ENCODE measurements at regions not wholly inside any gene's neighbourhood (a gene's known extent, or its start where the extent isn't known, plus 50 kb on each side); places are given as distances from the start of the nearest gene placed in this dataset.

DNA sequence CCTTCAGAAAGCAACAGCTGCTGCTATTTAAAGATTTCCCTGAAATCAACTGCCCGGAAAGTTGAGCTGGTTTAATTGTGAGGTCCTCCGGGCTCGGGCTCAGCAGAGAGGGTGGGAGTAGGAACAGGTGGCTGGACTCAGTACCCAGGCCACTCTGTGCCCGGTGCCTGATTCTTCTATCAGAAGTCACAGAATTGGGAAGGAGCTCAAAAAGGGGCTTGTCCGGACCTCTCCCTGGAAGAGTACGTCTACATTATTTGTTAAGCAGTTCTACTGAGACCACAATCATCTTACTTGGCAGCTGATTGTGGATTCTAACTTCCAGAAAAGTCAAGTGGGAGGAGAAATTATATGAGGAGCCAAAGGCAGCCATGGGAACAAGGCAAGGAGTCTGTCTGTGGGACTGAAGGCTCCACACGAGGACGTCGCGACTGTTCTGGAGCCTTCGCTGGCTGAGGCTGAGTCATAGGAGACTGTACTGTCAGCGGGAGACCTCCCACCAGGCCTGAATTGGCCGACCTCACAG is 91.7 kb upstream of the ANKRD10 start:
- H3K4me3 ChIP-seq (ENCODE audit: insufficient read depth, low read length): peak overlapping the region; percentile 57
- peak overlapping the region; percentile 78 for H3K27ac ChIP-seq (ENCODE audit: low read depth, low read length)
- H3K4me1 ChIP-seq (ENCODE audit: insufficient read depth, low read length): peaks cover 22% of the 10 kb centered on the region
- no peaks in the 10 kb centered on the region for H3K79me2 ChIP-seq (ENCODE audit: insufficient read depth, low read length)
- no peaks in the 10 kb centered on the region for H4K20me1 ChIP-seq (ENCODE audit: insufficient read depth, low read length)
- TF ChIP-seq, protein P1, sequence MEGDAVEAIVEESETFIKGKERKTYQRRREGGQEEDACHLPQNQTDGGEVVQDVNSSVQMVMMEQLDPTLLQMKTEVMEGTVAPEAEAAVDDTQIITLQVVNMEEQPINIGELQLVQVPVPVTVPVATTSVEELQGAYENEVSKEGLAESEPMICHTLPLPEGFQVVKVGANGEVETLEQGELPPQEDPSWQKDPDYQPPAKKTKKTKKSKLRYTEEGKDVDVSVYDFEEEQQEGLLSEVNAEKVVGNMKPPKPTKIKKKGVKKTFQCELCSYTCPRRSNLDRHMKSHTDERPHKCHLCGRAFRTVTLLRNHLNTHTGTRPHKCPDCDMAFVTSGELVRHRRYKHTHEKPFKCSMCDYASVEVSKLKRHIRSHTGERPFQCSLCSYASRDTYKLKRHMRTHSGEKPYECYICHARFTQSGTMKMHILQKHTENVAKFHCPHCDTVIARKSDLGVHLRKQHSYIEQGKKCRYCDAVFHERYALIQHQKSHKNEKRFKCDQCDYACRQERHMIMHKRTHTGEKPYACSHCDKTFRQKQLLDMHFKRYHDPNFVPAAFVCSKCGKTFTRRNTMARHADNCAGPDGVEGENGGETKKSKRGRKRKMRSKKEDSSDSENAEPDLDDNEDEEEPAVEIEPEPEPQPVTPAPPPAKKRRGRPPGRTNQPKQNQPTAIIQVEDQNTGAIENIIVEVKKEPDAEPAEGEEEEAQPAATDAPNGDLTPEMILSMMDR (IDR thresholded peaks at IDR 0.05; ENCODE audit: extremely low read depth, low read depth, low read length): no peak
- peak overlapping the region; percentile 74 for H3K4me2 ChIP-seq (ENCODE audit: insufficient read depth, low read length)
- H3K27me3 ChIP-seq (ENCODE audit: insufficient read depth, low read length): no peaks in the 10 kb centered on the region
- H2AFZ ChIP-seq (ENCODE audit: low read length): peak overlapping the region; percentile 81
- H3K36me3 ChIP-seq (ENCODE audit: insufficient read depth, low read length): no peaks in the 10 kb centered on the region
- no peaks in the 10 kb centered on the region for H3K9me3 ChIP-seq (ENCODE audit: low read depth, low read length)
- peak; percentile 93 for DNase-seq (ENCODE audit: insufficient read length, low spot score, missing footprints)

DNA sequence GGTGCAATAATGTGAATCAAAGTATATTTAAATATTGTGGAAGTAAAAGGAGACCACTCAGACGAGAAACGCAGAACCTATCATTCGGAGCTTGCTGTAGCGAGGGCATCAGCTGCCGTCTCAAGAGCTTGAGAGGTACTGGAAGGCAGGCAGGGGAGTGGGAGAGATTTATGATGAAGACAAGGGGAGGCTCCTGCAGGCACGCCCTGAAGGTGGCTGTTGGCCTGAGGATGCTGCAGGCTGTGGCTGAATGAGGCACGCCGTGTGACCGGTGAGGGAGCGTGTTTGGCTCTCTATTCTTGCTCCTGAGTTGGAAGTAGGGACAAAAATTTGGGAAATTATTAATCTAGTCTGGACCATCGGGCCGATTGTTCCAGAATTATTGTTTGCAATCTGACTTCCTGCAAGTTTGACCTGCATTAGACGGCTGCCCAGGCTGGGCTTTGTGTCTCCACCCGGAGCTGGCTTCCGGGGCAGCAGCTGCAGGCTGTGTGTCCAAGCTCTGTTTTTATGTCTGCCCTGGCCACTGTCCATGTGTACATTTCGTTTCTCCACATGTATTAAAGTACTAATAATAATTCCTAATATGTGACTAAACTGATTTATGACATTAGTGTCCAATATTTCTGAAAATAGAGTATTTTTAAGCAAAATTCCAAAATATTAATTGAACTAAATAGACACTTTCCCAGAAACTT is 91.1 kb upstream of the ANKRD10 start:
- TF ChIP-seq, protein P1 (IDR thresholded peaks at IDR 0.05; ENCODE audit: extremely low read depth, low read depth, low read length): no peak
- Histone ChIP-seq H3K27me3 (ENCODE audit: insufficient read depth, low read length) (no peaks in the 10 kb centered on the region), H3K79me2 (ENCODE audit: insufficient read depth, low read length) (no peaks in the 10 kb centered on the region), H3K4me2 (ENCODE audit: insufficient read depth, low read length) (peak overlapping the region; percentile 74), H4K20me1 (ENCODE audit: insufficient read depth, low read length) (no peaks in the 10 kb centered on the region), H3K4me1 (ENCODE audit: insufficient read depth, low read length) (peaks cover 22% of the 10 kb centered on the region), H2AFZ (ENCODE audit: low read length) (peak overlapping the region; percentile 81), H3K9me3 (ENCODE audit: low read depth, low read length) (no peaks in the 10 kb centered on the region), H3K36me3 (ENCODE audit: insufficient read depth, low read length) (no peaks in the 10 kb centered on the region), H3K4me3 (ENCODE audit: insufficient read depth, low read length) (peak overlapping the region; percentile 57), H3K27ac (ENCODE audit: low read depth, low read length) (peak overlapping the region; percentile 78)
- DNase-seq (ENCODE audit: insufficient read length, low spot score, missing footprints): no peak

DNA sequence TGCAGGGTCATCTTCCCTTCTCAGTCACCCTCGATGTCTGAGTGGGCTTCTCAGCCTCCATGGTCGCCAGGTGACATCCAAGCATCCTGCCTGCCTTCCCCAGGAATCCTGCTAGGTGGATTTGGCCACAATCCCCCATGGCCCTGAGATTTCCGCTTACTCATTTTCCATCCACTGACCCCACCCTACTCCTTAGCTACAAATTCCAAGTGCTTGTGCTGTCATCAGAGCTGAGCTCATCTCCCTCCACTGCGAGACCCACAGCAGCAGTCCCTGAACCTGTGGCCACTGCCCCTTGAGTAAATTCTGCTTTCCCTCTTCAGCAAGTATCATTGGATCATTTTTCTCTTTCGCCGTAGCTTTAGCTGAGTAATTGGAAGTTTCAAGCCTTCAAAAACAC is 90.5 kb upstream of the ANKRD10 start:
- Histone ChIP-seq H3K27ac (ENCODE audit: low read depth, low read length) (no peak overlapping the region), H2AFZ (ENCODE audit: low read length) (peak overlapping the region; percentile 28), H3K4me2 (ENCODE audit: insufficient read depth, low read length) (no peak overlapping the region), H3K9me3 (ENCODE audit: low read depth, low read length) (no peaks in the 10 kb centered on the region), H4K20me1 (ENCODE audit: insufficient read depth, low read length) (no peaks in the 10 kb centered on the region), H3K4me1 (ENCODE audit: insufficient read depth, low read length) (peaks cover 22% of the 10 kb centered on the region), H3K27me3 (ENCODE audit: insufficient read depth, low read length) (no peaks in the 10 kb centered on the region), H3K79me2 (ENCODE audit: insufficient read depth, low read length) (no peaks in the 10 kb centered on the region), H3K36me3 (ENCODE audit: insufficient read depth, low read length) (no peaks in the 10 kb centered on the region), H3K4me3 (ENCODE audit: insufficient read depth, low read length) (no peak overlapping the region)
- TF ChIP-seq, protein P1 (IDR thresholded peaks at IDR 0.05; ENCODE audit: extremely low read depth, low read depth, low read length): no peak
- DNase-seq (ENCODE audit: insufficient read length, low spot score, missing footprints): no peak

DNA sequence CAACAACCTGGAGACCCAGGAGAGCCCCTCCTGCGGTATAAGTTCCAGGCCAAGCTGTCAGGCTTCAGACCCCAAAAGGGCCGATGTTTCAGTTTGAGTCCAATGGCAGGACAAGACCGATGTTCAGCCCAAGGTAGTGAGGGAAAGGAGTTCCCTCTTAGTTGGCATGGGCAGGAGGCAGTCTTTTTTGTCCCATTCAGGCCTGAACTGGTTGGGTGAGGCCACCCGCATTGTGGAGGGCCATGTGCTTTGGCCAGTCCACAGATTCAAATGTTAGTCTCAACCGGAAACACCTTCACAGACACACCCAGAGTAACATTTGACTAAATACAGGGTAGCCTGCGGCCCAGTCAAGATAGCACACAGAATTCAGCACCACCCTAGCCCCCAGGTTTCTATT is 89.6 kb upstream of the ANKRD10 start:
- Histone ChIP-seq H3K27me3 (ENCODE audit: insufficient read depth, low read length) (no peaks in the 10 kb centered on the region), H3K36me3 (ENCODE audit: insufficient read depth, low read length) (no peaks in the 10 kb centered on the region), H3K4me1 (ENCODE audit: insufficient read depth, low read length) (peaks cover 22% of the 10 kb centered on the region), H3K9me3 (ENCODE audit: low read depth, low read length) (no peaks in the 10 kb centered on the region), H3K4me3 (ENCODE audit: insufficient read depth, low read length) (no peak overlapping the region), H3K79me2 (ENCODE audit: insufficient read depth, low read length) (no peaks in the 10 kb centered on the region), H3K27ac (ENCODE audit: low read depth, low read length) (no peak overlapping the region), H4K20me1 (ENCODE audit: insufficient read depth, low read length) (no peaks in the 10 kb centered on the region), H2AFZ (ENCODE audit: low read length) (no peak overlapping the region), H3K4me2 (ENCODE audit: insufficient read depth, low read length) (no peak overlapping the region)
- TF ChIP-seq, protein P1 (IDR thresholded peaks at IDR 0.05; ENCODE audit: extremely low read depth, low read depth, low read length): no peak
- no peak for DNase-seq (ENCODE audit: insufficient read length, low spot score, missing footprints)

All from osteoblast (primary cell).